GM15510 (cell line): ENCODE measurements at regions not wholly inside any gene's neighbourhood (a gene's known extent, or its start where the extent isn't known, plus 50 kb on each side); places are given as distances from the start of the nearest gene placed in this dataset.

Experiments used
- POLR2A ChIP-seq: IDR thresholded peaks from 3 replicates; pipeline ENCODE4 v1.6.1; 2011; ENCODE audit warnings: borderline replicate concordance; ENCODE audit not compliant: insufficient read length; ENCODE audit errors: extremely low read depth

- TF ChIP-seq POLR2A: no peak
Observed at GRCh38 chr13:21837841-21838551, 167.1 kb downstream of the FGF9 start.

- no peak for TF ChIP-seq POLR2A
Observed at GRCh38 chr13:21846605-21847004, 175.7 kb downstream of the FGF9 start.

DNA sequence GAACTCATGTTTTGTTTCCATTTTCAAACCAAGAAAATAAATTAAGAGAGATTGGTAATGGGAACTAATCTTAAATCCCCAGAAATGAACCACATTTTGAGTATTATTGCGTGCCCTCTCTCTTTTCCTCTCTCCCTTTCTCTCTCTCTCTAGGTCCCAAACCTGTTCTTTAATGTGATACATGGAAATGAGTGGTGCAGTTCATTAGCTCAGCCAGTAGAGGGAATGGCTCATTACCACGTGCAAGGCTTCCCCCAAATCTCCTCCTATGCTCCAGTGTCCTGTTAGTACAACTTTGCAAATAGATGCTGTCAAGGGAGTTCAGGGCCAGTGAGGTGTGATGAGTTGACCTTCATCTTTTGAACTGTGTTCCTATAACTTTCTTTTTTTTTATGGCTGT is 178.4 kb downstream of the FGF9 start:
- no peak for TF ChIP-seq POLR2A

GRCh38 chr13:21850013-21851006 is 179.4 kb downstream of the FGF9 start:
- TF ChIP-seq POLR2A: no peak

DNA sequence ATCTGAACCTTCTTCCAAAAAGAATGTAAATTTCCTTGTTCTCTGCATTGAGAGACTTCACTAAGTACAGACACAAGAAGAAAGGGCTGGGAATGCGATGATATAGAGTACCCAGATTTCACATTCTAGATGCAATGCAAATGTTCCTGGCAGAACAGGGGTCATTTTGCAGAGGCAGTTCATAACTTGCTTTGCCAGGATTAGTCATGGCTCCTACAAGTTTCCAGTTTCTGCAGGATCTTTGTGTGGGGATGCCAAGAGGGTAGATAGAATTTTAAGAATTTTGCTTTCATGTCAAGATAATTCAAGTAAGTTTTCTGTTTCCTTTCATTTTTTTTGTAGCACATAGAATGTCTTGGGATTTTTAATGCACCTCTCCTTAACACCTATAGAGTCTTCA is 181.2 kb downstream of the FGF9 start:
- no peak for TF ChIP-seq POLR2A

GRCh38 chr13:21853779-21854178 is 182.9 kb downstream of the FGF9 start:
- TF ChIP-seq POLR2A: no peak

GRCh38 chr13:21868823-21869222 is 197.9 kb downstream of the FGF9 start:
- TF ChIP-seq POLR2A: no peak

- no peak for TF ChIP-seq POLR2A
Observed at GRCh38 chr13:21871382-21871781, 200.5 kb downstream of the FGF9 start.

- no peak for TF ChIP-seq POLR2A
Observed at GRCh38 chr13:21871919-21872318, 201.0 kb downstream of the FGF9 start.

DNA sequence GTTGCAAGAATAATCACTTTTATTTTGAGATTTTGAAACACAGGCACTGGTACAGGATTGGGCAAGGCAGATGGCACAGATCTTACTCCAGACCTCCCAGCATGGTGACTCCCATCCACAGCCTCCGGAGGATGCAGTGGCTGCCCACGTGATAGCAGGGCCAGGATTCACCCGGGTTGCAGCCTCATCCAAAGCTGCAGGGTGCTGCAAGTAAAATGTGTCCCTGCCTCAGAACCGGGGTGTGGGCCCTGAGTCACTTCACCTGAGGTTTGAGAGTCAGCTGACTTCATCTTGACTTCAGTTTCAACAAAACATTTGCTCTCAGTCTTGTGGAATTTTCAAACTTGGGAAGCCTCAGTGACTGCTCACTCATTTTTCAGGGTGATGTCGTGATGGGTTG is 201.9 kb downstream of the FGF9 start:
- no peak for TF ChIP-seq POLR2A

DNA sequence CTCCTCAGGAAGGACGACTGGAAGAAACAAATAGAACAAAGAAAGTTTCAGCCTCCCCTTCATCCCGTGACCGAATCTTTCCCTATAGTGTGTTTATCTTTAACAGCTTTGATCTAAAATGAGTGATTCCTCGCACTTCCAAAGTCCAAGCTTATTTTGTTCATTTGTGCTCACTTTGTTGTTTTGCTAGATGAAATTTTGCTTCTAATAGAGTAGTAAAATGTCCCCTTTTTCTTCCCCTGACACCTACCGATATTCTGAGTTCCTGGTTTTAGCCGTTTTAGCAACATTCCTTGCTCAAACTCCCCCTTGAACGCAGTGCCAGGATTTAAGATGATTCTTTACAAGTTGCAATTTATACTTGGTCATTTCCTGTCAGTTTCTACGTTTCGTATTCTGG is 204.2 kb downstream of the FGF9 start:
- no peak for TF ChIP-seq POLR2A

- no peak for TF ChIP-seq POLR2A
Observed at GRCh38 chr13:21879263-21879914, 208.5 kb downstream of the FGF9 start.

GRCh38 chr13:21882766-21883165 is 211.9 kb downstream of the FGF9 start:
- no peak for TF ChIP-seq POLR2A

- TF ChIP-seq POLR2A: no peak
Observed at GRCh38 chr13:21883713-21884112, 212.8 kb downstream of the FGF9 start.

- TF ChIP-seq POLR2A: no peak
Observed at GRCh38 chr13:21884299-21884909, 213.5 kb downstream of the FGF9 start.

DNA sequence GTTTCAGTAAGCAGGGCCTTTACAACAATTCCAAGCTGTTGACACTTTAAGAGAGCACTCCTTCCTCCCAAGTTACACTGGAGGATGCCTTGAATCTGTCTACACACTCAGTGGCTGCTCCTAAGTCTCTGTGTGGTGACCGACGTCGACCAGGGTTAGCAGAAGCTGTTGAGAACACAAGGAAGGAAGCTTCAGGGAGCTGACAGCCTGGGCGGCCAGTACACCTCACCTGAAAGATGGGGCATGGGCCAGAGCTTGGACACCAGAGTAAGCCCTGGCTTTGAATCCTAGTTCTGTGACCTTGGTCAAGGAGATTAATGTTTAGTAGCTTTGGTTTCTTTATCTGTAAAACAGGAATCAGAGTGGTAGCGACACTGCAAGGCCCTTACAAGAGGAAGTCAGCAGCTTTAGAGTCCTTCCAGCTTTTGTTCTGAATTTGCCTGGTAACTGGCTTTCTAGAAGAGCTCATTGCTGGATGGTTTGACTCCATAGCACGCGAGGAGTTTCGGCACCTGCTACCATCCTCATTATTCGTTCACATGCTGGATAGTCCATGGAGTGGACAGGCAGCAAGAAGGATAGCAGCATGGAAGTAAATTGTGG is 214.2 kb downstream of the FGF9 start:
- TF ChIP-seq POLR2A: no peak
